DMS53 (cell line): ENCODE measurements at regions not wholly inside any gene's neighbourhood (a gene's known extent, or its start where the extent isn't known, plus 50 kb on each side); places are given as distances from the start of the nearest gene placed in this dataset.
A peak's percentile ranks its signal among the peaks of the same experiment; 100 is the strongest.

Source experiments
- DNase-seq: peaks from one replicate; lab custom pipeline; 2025; lab: John Stamatoyannopoulos, UW

DNA sequence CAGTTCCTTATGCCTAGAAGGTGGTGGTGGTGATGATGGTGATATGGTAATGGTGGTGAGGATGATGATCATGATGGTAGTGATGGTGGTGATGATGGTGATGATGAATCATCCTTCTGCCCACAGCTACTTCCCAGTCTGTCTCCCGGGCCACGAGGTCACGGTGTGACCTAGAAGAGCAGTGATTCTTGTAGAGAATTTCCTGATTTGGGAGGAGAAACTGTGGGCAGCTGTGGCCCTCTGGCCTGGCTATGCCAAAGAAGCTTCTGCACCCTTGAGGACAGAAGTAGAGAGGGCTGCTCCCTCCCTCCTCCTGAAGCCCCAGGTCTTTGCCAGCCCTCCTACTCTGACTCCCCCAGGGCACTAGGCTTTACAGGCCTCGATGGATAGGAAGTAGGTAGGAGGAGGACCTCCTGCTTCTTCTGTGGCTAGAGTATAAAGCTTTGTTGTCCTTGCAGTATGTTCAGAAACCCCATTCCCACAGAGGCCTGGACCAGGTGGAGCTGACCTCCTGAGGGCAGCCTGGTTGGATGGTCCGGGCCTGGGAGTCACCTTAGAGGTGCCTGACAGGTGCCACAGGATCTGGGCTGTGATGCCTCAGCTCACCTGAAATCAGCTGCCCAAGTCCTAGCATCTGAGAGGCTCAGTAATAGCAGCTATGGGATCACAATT is 57.9 kb upstream of the EPAS1 start:
- DNase-seq: peak; percentile 32

DNA sequence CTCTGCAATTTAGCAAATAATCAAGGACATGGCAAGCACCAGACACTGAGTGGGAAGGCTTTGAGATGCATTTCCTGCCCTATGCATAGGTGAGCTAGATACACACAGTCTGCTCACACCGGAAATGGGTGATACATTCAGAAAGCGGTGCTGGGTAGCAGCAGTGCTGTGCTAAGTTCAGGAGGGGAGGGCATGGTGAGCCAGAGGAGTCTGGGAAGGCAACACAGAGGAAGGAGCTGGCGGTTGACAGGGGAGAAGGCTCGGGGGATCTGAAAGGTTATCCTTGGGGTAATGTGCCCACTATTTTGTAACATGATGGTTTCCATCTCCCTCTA is 57.4 kb upstream of the EPAS1 start:
- DNase-seq: no peak

DNA sequence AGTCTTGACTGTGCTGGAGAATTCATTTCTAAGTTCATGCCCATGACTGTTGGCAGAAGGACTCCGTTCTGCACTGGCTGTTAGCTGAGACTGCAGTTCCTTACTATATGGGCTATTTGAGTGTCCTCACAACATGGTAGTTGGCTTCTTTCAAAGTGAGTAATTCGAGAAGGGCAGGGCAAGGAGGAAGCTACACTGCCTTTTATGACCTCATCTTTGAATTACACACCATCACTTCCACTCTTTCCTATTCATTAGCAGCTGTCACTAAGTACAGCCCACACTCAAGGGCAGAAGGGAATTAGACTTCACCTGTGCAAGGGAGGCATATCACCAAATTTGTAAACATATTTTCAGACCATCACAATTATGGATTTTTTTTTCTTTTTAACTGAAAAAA is 55.9 kb upstream of the EPAS1 start:
- DNase-seq: peak; percentile 92

DNA sequence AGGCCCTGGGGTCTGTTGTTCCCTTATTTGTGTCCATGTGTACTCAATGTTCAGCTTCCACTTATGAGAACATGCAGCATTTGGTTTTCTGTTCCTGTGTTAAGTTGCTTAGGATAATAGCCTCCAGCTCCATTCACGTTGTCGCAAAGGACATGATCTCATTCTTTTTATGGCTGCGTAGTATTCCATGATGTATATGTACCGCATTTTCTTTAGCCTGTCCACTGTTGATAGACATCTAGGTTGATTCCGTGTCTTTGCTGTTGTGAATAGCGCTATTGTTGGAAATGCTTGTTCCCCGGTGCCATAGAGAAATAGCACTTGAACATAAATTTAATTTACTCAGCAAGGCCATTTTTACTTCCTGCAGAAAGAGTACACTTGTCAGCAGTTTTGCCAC is 51.3 kb upstream of the EPAS1 start:
- no peak for DNase-seq

DNA sequence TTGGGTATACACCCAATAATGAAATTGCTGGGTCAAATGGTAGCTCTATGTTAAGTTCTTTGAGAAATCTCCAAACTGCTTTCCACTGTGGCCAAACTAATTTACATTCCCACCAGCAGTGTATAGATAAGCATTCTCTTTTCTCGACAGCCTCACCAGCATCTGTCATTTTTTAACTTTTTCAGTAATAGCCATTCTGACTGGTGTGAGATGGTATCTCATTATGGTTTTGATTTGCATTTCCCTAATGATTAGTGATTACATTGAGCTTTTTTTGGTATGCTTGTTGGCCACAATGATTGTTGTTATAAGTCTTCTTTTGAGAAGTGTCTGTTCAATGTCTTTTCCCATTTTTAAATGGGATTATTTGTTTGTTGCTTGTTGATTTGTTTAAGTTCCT is 50.4 kb upstream of the EPAS1 start:
- no peak for DNase-seq
